Sigmoid colon (tissue), 4 donors: ENCODE measurements at regions not wholly inside any gene's neighbourhood (a gene's known extent, or its start where the extent isn't known, plus 50 kb on each side); places are given as distances from the start of the nearest gene placed in this dataset.

Experiments used
- CTCF ChIP-seq, 4 experiments: fragments of 450-650 bp in 3 of 4; fragments of 200-600 bp in 1 of 4; IDR thresholded peaks; one replicate each; pipeline ENCODE4 v1.5.1; 2016 to 2019; ENCODE audit warnings: antibody characterized with exemption in 4 of 4, mild to moderate bottlenecking in 3 of 4, moderate library complexity in 2 of 4
- POLR2A ChIP-seq, 2 donors: fragments of 450-650 bp; IDR thresholded peaks; one replicate each; pipeline ENCODE4 v1.6.1; 2016; ENCODE audit warnings: antibody characterized with exemption in 2 of 2, mild to moderate bottlenecking in 2 of 2, moderate library complexity in 2 of 2
- POLR2AphosphoS5 ChIP-seq, 4 donors: sonication (generic); formaldehyde crosslinking; IDR thresholded peaks; one replicate each; pipeline ENCODE4 v1.6.1; 2017; ENCODE audit warnings: antibody characterized with exemption in 4 of 4

GRCh38 chr2:11043245-11043644 is 112.0 kb upstream of the SLC66A3 start:
- TF ChIP-seq CTCF (IDR thresholded peaks at IDR 0.05) (no peak), POLR2AphosphoS5 (IDR thresholded peaks at IDR 0.05) (no peak), POLR2A (IDR thresholded peaks at IDR 0.05) (no peak)
